Fibroblast of skin of right biceps (primary cell): ENCODE measurements at regions not wholly inside any gene's neighbourhood (a gene's known extent, or its start where the extent isn't known, plus 50 kb on each side); places are given as distances from the start of the nearest gene placed in this dataset.
"Not testable (repeated sequence)": the region's sequence is repeated elsewhere in the genome, so short reads cannot be mapped to it uniquely, and the experiment has no call there.

Experiments used
- DNase-seq: peaks from one replicate; pipeline ENCODE4 v3.0.0-alpha.2; 2013

GRCh38 chr15:93811305-93811704 is 420.1 kb upstream of the MCTP2 start:
- no peak for DNase-seq

DNA sequence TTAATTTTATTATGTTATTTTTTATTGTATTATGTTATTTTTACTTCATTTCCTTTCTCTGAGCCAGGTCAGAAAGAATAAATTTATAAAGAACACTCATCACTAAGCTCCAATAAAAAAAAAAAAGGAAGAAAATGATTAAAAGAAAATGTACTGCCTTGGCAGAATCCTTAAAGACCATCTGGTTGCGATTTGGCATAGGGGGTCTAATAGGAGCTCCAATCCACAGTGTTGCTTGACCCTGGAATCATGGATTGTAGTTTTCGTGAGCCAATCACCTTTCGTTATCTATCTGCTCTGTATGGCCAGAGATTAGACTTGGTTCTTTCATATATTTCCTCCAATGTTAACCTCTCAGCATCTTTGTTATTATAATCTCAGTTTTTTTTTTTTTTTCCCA is 421.8 kb upstream of the MCTP2 start:
- no peak for DNase-seq

DNA sequence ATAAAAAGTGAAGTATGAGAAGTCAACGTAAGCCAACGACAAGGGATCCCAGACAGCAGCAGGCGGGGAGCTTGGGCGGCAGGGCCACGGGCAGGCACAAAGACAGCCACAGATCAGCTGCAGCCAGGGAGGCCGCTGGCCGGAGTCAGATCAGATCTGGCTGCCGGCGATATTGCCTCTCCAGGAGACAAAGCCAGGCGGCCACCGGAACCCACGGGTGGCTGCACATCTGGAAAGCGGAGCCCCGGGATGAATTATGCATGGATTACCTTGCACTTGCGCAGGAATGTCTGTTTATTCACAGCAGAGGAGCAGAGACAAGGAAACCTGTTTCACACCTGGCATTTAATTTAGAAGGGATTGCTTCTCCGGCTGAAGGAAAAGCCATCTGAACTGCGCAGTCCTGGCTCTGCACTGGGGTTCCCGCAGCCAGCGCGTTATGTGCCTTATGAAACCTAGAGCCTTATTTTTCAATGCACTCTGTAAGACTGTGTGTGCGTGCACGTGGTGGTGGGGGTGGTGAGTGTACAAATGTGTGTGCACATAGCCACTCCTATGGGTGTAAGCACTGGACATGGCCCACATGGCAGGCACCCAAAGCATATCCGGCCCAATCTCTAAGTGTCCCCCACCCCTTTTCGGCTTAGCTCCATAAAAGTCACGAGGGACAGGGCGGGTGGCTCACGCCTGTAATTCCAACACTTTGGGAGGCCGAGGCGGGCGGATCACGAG is 427.8 kb upstream of the MCTP2 start:
- DNase-seq = no peak

- peak; percentile 62 for DNase-seq
Measured at GRCh38 chr15:93801206-93801605, 430.2 kb upstream of the MCTP2 start.

DNA sequence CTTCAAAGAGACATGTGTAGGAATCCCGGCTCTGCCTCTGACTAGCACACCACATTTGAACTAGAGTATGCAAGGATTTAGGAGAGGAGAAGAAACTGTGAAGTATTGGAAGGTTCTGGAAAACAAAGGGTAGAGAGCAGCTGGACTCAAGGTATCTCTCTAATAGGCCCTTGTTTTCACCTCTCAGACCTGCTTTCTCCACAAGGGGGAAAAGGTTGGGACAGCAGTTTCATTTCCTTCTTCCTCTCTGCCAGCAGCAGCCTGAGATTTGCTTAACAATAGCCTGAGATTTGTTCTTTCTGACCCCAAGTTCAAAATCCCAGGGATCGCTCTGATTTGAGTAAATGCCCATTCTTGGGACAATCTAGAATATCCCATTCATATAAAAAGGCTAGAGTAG is 430.6 kb upstream of the MCTP2 start:
- DNase-seq = no peak

- no peak for DNase-seq
Measured at GRCh38 chr15:93789441-93789840, 441.9 kb upstream of the MCTP2 start.

GRCh38 chr15:93780073-93780472 is 451.3 kb upstream of the MCTP2 start:
- DNase-seq = no peak

- DNase-seq = no peak
Measured at GRCh38 chr15:93779341-93779740, 452.0 kb upstream of the MCTP2 start.

- DNase-seq = no peak
Measured at GRCh38 chr15:93771196-93772030, 459.9 kb upstream of the MCTP2 start.

GRCh38 chr15:93770788-93771187 is 460.6 kb upstream of the MCTP2 start:
- DNase-seq = no peak

DNA sequence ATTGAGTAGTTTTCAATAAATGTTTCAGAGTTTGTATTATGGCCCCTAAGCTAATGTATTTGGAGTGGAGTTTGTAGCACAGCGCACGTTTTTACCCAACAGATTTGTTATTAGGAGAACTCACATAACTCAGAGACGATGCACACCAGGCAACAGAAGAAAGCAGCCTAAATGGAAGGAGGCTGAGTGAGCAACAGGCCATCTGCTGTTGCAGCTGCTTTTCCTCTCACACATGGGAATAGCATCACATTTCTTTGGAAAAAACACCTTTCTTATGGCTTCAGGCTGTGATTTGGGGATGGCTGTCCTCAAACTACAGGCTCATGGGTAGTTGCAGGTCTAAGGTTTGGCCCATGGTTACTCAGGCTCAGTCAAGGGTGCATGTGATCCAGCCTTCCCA is 469.3 kb upstream of the MCTP2 start:
- no peak for DNase-seq

GRCh38 chr15:93759629-93760028 is 471.7 kb upstream of the MCTP2 start:
- peak; percentile 60 for DNase-seq

DNA sequence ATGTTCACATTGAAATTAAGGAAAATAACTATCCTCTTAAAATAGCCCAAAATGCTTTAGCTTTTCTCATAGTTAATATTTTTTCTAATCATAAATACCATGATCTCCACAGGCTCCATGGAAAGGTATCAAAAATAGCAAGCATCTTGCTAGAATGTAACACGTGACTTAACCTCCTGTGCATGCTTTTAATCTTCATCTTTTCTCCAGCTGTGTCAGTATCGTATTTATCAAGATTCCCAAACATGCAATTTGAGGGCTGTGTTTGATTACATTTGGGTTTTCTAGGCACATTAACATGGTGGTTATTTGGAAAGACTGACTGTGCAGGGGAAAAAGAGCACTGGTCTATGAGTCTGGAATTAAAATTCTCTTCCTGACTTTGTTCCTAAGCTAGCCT is 472.5 kb upstream of the MCTP2 start:
- DNase-seq = no peak

DNA sequence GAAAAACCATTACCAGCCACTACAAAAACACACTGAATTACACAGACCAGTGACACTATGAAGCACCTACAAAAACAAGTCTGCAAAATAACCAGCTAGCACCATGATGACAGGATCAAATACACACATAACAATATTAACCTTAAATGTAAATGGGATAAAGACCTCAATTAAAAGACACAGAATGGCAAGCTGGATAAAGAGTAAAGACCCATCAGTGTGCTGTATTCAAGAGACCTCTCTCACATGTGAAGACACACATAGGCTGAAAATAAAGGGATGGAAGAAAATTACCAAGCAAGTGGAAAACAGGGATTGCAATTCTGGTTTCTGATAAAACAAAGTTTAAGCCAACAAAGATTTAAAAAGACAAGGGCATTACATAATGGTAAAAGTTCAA is 482.7 kb upstream of the MCTP2 start:
- no peak for DNase-seq

DNA sequence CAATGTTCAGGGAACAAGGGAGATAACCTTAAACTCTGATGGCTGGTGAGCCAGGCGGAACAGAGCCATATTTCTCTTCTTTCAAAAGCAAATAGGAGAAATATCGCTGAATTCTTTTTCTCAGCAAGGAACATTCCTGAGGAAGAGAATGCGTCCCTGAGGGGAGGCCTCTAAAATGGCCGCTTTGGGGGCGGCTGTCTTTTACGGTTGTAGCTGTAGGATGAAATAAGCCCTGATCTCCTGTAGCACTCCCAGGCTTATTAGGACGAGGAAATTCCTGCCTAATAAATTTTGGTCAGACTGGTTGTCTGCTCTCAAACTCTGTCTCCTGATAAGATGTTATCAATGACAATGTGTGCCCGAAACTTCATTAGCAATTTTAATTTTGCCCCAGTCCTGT is 496.4 kb upstream of the MCTP2 start:
- DNase-seq = not testable (repeated sequence)

- no peak for DNase-seq
Measured at GRCh38 chr15:93730724-93731123, 500.6 kb upstream of the MCTP2 start.

GRCh38 chr15:93722165-93722564 is 509.2 kb upstream of the MCTP2 start:
- no peak for DNase-seq

DNA sequence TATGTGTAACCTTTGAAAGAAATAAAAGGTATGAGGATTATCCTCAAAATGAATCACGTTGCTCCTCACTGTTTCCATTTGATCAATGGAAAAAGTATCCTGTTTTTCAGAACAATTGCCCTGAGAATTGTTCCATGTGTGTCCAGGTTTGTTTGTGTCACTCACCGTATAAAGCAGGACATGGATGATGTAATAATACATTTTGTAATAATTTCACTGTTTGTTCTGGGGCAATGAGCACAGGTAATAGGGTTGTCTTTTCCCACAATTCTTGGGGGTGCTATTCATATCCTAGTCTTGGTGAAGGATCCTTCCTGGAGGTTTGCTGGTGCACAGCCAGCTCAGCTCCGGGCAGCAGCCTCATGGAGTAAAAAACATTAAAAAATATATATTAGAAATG is 510.8 kb upstream of the MCTP2 start:
- no peak for DNase-seq

- peak; percentile 97 for DNase-seq
Measured at GRCh38 chr15:93719921-93720351, 511.4 kb upstream of the MCTP2 start.

DNA sequence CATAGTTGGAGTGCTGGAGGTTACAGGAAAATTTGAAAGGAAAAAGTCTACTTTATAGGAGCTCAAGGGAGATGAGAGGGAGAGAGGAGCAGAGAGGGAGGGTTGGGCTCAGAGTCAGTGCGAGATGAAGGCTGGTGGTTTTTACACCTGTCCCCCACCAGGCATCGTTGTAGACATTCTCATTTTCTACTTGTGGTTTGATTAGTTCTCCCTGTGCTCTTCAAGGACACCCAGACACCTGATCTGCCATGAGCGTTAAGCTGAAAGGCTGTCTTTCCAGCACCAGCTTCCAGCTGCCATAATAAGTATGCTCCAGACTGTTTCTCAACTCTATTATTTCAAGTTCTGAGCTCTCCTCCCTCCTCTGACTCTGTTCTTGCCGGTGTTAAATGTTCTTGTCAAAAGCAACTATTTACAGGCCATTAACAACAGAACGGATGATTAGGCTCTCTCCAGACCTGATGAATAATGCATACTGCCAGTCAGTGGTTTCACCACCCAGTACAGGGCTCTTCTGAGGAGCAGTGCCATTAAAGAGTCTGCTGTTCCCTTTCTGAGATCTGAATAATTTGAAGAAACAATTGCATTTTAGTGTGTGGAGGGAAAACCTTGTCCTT is 514.6 kb upstream of the MCTP2 start:
- no peak for DNase-seq

DNA sequence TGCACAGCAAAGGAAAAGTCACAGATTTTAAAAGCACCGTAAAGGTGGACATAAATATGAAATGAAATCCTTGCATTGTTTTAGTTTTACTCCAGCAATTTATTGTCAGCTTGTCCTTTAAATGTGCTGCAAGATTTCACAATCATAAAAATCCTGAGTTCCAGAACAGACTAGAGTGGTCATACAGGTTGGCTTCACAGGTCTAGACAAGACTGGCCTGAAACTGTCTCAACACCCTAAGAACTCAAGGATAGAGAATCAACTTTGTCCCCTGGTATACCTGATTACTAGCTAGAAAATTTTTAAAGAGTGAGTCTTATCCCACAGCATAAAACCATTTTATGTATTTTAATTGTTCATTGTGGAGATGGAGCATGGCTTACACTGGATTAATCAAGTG is 521.7 kb upstream of the MCTP2 start:
- DNase-seq = no peak

GRCh38 chr15:93708724-93709445 is 522.5 kb upstream of the MCTP2 start:
- no peak for DNase-seq

- DNase-seq = no peak
Measured at GRCh38 chr15:93707751-93708150, 523.6 kb upstream of the MCTP2 start.
